ENCODE measurements at regions not wholly inside any gene's neighbourhood (a gene's known extent, or its start where the extent isn't known, plus 50 kb on each side); places are given as distances from the start of the nearest gene placed in this dataset.

- Histone ChIP-seq H3K9me3 (ENCODE audit: control insufficient read depth, insufficient read depth, low read length) (no peaks in the 10 kb centered on the region), H3K4me3 (ENCODE audit: low read depth, low read length) (no peak overlapping the region), H3K27me3 (ENCODE audit: control insufficient read depth, insufficient read depth, low read length) (no peaks in the 10 kb centered on the region), H3K27ac (ENCODE audit: low read depth, low read length) (no peak overlapping the region)
- no peak for DNase-seq (ENCODE audit: low read depth, low spot score)
- TF ChIP-seq, protein P1, sequence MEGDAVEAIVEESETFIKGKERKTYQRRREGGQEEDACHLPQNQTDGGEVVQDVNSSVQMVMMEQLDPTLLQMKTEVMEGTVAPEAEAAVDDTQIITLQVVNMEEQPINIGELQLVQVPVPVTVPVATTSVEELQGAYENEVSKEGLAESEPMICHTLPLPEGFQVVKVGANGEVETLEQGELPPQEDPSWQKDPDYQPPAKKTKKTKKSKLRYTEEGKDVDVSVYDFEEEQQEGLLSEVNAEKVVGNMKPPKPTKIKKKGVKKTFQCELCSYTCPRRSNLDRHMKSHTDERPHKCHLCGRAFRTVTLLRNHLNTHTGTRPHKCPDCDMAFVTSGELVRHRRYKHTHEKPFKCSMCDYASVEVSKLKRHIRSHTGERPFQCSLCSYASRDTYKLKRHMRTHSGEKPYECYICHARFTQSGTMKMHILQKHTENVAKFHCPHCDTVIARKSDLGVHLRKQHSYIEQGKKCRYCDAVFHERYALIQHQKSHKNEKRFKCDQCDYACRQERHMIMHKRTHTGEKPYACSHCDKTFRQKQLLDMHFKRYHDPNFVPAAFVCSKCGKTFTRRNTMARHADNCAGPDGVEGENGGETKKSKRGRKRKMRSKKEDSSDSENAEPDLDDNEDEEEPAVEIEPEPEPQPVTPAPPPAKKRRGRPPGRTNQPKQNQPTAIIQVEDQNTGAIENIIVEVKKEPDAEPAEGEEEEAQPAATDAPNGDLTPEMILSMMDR (IDR thresholded peaks at IDR 0.05; ENCODE audit: low read depth, low read length), result no peak
- POLR2A ChIA-PET, result no interaction called here
- CTCF ChIA-PET, result no interaction called here
These were observed 85.8 kb upstream of the ST6GALNAC5 start for GRCh38 chr1:76781447-76781846.

GRCh38 chr1:76782809-76783208 lies 84.5 kb upstream of the ST6GALNAC5 start:
- ChIA-PET CTCF (no interaction called here), POLR2A (no interaction called here)
- no peaks in the 10 kb centered on the region for H3K27me3 ChIP-seq (ENCODE audit: control insufficient read depth, insufficient read depth, low read length)
- H3K27ac ChIP-seq (ENCODE audit: low read depth, low read length), result no peak overlapping the region
- no peak overlapping the region for H3K4me3 ChIP-seq (ENCODE audit: low read depth, low read length)
- H3K9me3 ChIP-seq (ENCODE audit: control insufficient read depth, insufficient read depth, low read length), result no peaks in the 10 kb centered on the region
- TF ChIP-seq, protein P1 (IDR thresholded peaks at IDR 0.05; ENCODE audit: low read depth, low read length), result no peak
- no peak for DNase-seq (ENCODE audit: low read depth, low spot score)

DNA sequence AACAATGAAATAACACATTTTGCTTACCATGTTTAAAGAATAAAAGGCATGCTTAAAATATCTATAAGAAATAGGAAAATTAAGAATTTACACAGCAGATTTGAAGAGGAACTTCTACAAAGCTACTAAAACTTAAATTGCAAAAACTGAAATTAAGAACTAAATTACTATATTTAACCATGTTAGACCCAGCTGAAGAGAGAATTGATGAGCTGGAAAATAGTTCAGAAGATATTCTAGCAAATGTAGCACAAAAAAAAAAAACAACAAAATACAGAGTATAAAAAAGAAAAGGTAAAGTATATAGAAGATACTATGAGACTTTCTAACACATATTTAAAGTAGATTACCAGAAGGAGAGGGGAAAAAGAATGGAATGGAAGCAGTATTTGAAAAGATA lies 82.8 kb upstream of the ST6GALNAC5 start:
- TF ChIP-seq, protein P1 (IDR thresholded peaks at IDR 0.05; ENCODE audit: low read depth, low read length), result no peak
- no peak for DNase-seq (ENCODE audit: low read depth, low spot score)
- Histone ChIP-seq H3K27ac (ENCODE audit: low read depth, low read length) (no peak overlapping the region), H3K27me3 (ENCODE audit: control insufficient read depth, insufficient read depth, low read length) (no peaks in the 10 kb centered on the region), H3K9me3 (ENCODE audit: control insufficient read depth, insufficient read depth, low read length) (no peaks in the 10 kb centered on the region), H3K4me3 (ENCODE audit: low read depth, low read length) (no peak overlapping the region)
- ChIA-PET CTCF (no interaction called here), POLR2A (no interaction called here)

DNA sequence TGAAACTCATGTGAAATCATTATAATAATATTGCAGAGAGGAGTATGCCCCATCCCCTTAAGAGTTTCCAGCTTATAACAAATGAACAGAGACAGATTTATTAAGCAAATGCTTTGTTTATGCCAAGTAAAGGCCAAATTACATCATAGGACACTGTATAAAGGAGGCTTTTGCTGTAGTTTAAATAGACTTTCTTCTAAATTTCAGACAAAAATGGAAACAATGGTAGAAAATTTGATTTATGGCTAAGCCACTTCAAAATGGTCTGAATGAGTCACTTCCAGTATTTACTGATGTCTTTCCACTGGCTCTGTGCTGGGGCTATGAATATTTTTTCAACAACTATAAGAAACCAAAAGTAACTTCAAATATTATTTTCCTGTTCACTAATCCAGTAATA lies 81.1 kb upstream of the ST6GALNAC5 start:
- CTCF ChIA-PET, result no interaction called here
- H3K4me3 ChIP-seq (ENCODE audit: low read depth, low read length), result no peak overlapping the region
- POLR2A ChIA-PET, result no interaction called here
- no peaks in the 10 kb centered on the region for H3K27me3 ChIP-seq (ENCODE audit: control insufficient read depth, insufficient read depth, low read length)
- H3K27ac ChIP-seq (ENCODE audit: low read depth, low read length), result no peak overlapping the region
- TF ChIP-seq, protein P1 (IDR thresholded peaks at IDR 0.05; ENCODE audit: low read depth, low read length), result no peak
- DNase-seq (ENCODE audit: low read depth, low spot score), result no peak
- no peaks in the 10 kb centered on the region for H3K9me3 ChIP-seq (ENCODE audit: control insufficient read depth, insufficient read depth, low read length)

- H3K27me3 ChIP-seq (ENCODE audit: control insufficient read depth, insufficient read depth, low read length), result no peaks in the 10 kb centered on the region
- TF ChIP-seq, protein P1 (IDR thresholded peaks at IDR 0.05; ENCODE audit: low read depth, low read length), result no peak
- no peak for DNase-seq (ENCODE audit: low read depth, low spot score)
- ChIA-PET POLR2A (no interaction called here), CTCF (no interaction called here)
- no peak overlapping the region for H3K27ac ChIP-seq (ENCODE audit: low read depth, low read length)
- H3K4me3 ChIP-seq (ENCODE audit: low read depth, low read length), result no peak overlapping the region
- no peaks in the 10 kb centered on the region for H3K9me3 ChIP-seq (ENCODE audit: control insufficient read depth, insufficient read depth, low read length)
These were observed 73.7 kb upstream of the ST6GALNAC5 start for GRCh38 chr1:76793594-76793993.
